Stimulated activated CD4-positive, alpha-beta T cell treated with anti-CD3 and anti-CD28 coated beads, TNF-alpha, amount 100 ng/mL, for 48 hours (primary cell): ENCODE measurements at regions not wholly inside any gene's neighbourhood (a gene's known extent, or its start where the extent isn't known, plus 50 kb on each side); places are given as distances from the start of the nearest gene placed in this dataset.
"Not testable (repeated sequence)": the region's sequence is repeated elsewhere in the genome, so short reads cannot be mapped to it uniquely, and the experiment has no call there.

Source experiments
- DNase-seq, 3 donors: peaks; one replicate each; pipeline ENCODE4 v3.0.0-alpha.2; 2020; ENCODE audit warnings: low read depth in 3 of 3

GRCh38 chr18:5021558-5021957, 175.5 kb downstream of the AKAIN1 start:
- DNase-seq: no peak

GRCh38 chr18:5015213-5015612, 181.8 kb downstream of the AKAIN1 start:
- DNase-seq: no peak

- DNase-seq: not testable (repeated sequence)
These were observed 192.8 kb downstream of the AKAIN1 start for GRCh38 chr18:5004031-5004820.

GRCh38 chr18:4994710-4995109, 202.3 kb downstream of the AKAIN1 start:
- DNase-seq: no peak

- no peak for DNase-seq
These were observed 209.3 kb downstream of the AKAIN1 start for GRCh38 chr18:4987452-4988405.

- DNase-seq: no peak
These were observed 210.4 kb downstream of the AKAIN1 start for GRCh38 chr18:4986677-4987076.

- no peak for DNase-seq
These were observed 211.0 kb downstream of the AKAIN1 start for GRCh38 chr18:4986066-4986465.

- no peak for DNase-seq
These were observed 235.7 kb downstream of the AKAIN1 start for GRCh38 chr18:4961121-4961909.

GRCh38 chr18:4960578-4960977, 236.5 kb downstream of the AKAIN1 start:
- no peak for DNase-seq

GRCh38 chr18:4931209-4931608, 265.8 kb downstream of the AKAIN1 start:
- no peak for DNase-seq

GRCh38 chr18:4921548-4921947, 275.5 kb downstream of the AKAIN1 start:
- DNase-seq: no peak

- DNase-seq: not testable (repeated sequence)
These were observed 279.5 kb downstream of the AKAIN1 start for GRCh38 chr18:4917509-4917908.

- no peak for DNase-seq
These were observed 288.7 kb downstream of the AKAIN1 start for GRCh38 chr18:4908328-4908727.

GRCh38 chr18:4906856-4907255, 290.2 kb downstream of the AKAIN1 start:
- DNase-seq: no peak

- no peak for DNase-seq
These were observed 308.6 kb downstream of the AKAIN1 start for GRCh38 chr18:4888251-4889040.

- no peak for DNase-seq
These were observed 318.6 kb downstream of the AKAIN1 start for GRCh38 chr18:4878480-4878879.

GRCh38 chr18:4871197-4871596, 325.9 kb downstream of the AKAIN1 start:
- no peak for DNase-seq

- DNase-seq: no peak
These were observed 326.8 kb downstream of the AKAIN1 start for GRCh38 chr18:4870177-4870773.

- no peak for DNase-seq
These were observed 327.9 kb downstream of the AKAIN1 start for GRCh38 chr18:4869155-4869554.

- no peak for DNase-seq
These were observed 338.5 kb downstream of the AKAIN1 start for GRCh38 chr18:4858379-4859127.
